Muscle of leg (tissue), 3 donors: ENCODE measurements at regions not wholly inside any gene's neighbourhood (a gene's known extent, or its start where the extent isn't known, plus 50 kb on each side); places are given as distances from the start of the nearest gene placed in this dataset.

Source experiments
- DNase-seq: peaks from one replicate; pipeline ENCODE4 v3.0.0; 2013
- H3K27ac ChIP-seq: one replicate; pipeline ENCODE4 v1.5.1; 2013; ENCODE audit warnings: mild to moderate bottlenecking, low read length, control low read depth
- H3K27me3 ChIP-seq: one replicate; pipeline ENCODE4 v1.6.1; 2013; ENCODE audit warnings: low read length; ENCODE audit not compliant: control insufficient read depth, insufficient read depth
- H3K36me3 ChIP-seq: one replicate; pipeline ENCODE4 v1.6.1; 2013; ENCODE audit warnings: low read length; ENCODE audit not compliant: control insufficient read depth, insufficient read depth
- H3K4me1 ChIP-seq: one replicate; pipeline ENCODE4 v1.6.1; 2013; ENCODE audit warnings: low read length; ENCODE audit not compliant: control insufficient read depth, insufficient read depth
- H3K4me3 ChIP-seq: one replicate; pipeline ENCODE4 v1.5.1; 2013; ENCODE audit warnings: low read length, control low read depth
- H3K9me3 ChIP-seq: replicated peaks from 2 replicates; pipeline ENCODE4 v1.6.1; 2013; ENCODE audit warnings: low read depth, low read length; ENCODE audit not compliant: control insufficient read depth
- WGBS: methylation state at CpG from one replicate; pipeline ENCODE4 v1.1.5; 2013; ENCODE audit warnings: missing lambda C conversion rate; ENCODE audit not compliant: insufficient coverage; 5-methylcytosine and 5-hydroxymethylcytosine counted together

DNA sequence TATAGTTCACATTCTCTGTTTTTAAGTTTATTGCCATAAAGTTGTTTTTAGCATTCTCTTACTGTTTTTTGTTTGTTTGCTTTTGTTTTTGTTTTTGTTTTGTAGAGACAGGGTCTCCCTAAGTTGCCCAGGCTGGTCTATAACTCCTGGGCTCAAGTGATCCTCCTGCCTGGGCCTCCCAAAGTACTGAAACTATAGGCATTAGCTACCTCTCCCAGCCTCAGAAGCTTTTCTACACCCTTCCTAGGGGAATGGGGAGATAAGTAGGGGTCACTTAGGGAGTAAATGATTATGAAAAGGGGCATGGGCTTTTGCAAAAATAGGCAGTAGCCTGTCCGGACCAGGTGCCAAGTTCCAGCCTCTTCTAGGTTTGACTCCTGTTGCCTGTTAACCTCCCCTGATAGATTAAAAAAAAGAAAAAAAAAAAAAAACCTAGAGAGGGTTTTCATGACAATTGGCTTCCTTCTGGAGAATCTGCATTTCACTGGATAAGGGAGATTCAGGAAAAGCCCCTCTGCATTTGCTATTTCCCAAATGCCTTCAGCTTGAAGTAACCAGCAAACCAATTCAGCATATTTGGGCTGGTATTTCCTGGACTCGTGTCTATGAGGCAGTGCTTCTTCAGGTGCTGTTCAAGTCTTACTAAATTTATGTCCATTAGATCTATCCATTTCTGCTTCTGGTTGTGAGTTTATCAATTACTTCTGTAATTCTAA, 216.8 kb downstream of the TM9SF2 start:
- H3K9me3 ChIP-seq = no peaks in the 10 kb centered on the region
- no CpG with 5 or more reads among the region's 2 CpGs for WGBS

DNA sequence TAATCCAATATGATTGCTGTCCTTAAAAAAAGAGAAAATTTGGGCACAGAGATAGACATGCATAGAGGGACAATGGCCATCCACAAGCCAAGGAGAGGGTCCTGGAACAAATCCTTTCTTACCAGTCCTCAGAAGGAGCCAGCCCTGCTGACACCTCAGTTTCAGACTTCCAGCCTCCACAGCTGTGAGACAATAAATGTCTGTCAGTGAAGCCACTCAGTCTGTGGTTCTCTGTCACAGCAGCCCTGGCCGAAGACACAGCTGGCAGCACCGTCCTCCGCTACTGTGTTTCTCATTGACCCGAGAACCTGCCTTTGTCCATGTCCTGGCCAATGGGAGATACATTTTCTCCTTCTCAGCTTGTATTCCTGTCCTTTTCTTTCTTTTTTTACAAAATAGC, 207.9 kb downstream of the TM9SF2 start:
- no peak for DNase-seq
- Histone ChIP-seq H3K36me3 (no peaks in the 10 kb centered on the region), H3K9me3 (no peaks in the 10 kb centered on the region), H3K4me3 (no peak overlapping the region), H3K4me1 (no peaks in the 10 kb centered on the region), H3K27ac (no peak overlapping the region), H3K27me3 (no peaks in the 10 kb centered on the region)
- WGBS = 43% methylated on average over 3 of the region's 4 CpGs

More for the DNA sequence above, 216.8 kb downstream of the TM9SF2 start:
- Histone ChIP-seq H3K4me1 (no peaks in the 10 kb centered on the region), H3K4me3 (no peak overlapping the region), H3K36me3 (no peaks in the 10 kb centered on the region), H3K27ac (no peak overlapping the region), H3K27me3 (no peaks in the 10 kb centered on the region)
- no peak for DNase-seq

DNA sequence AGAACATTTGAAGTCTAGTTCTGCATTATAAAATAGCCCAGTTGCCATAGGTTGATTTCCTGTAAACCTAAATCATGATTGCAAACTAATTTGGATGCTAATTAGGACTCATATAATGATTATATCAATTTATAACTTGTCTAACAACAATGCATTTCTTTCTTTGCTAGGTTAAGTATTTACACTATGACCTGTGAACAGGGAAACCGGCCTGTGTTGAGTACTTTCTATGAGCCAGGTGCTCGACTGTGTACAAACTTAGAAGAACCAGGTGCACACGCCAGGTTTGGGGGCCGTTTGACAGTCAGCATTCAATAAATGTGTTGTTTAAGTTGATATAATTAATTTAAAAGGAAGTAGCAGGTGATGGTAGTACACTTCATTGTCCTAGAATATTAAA, 203.1 kb downstream of the TM9SF2 start:
- DNase-seq = no peak
- peaks cover 2% of the 10 kb centered on the region for H3K27me3 ChIP-seq
- H3K4me1 ChIP-seq = no peaks in the 10 kb centered on the region
- no peaks in the 10 kb centered on the region for H3K36me3 ChIP-seq
- H3K9me3 ChIP-seq = no peaks in the 10 kb centered on the region
- no peak overlapping the region for H3K4me3 ChIP-seq
- no peak overlapping the region for H3K27ac ChIP-seq
- 63% methylated on average over 3 of the region's 4 CpGs for WGBS

DNA sequence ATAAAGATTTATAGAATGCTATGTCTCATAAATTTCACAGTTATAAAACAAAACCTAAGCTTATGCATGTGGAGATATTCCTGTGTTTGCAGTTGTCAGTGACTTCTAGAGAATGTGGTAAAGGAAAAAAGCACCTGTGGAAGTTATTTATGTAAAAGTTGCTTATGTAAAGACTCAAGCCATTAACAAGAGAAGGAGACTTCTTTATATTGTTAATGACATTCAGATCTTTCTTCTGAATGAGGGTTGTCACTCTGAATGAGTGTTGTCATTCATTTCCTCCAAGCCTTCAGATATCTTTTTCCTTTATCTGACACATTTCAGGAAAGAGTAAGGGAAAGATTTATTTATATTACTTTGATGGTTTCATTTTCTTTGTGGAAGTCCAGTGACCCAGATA, 202.6 kb downstream of the TM9SF2 start:
- Histone ChIP-seq H3K27ac (no peak overlapping the region), H3K9me3 (no peaks in the 10 kb centered on the region), H3K27me3 (peaks cover 2% of the 10 kb centered on the region), H3K36me3 (no peaks in the 10 kb centered on the region), H3K4me1 (no peaks in the 10 kb centered on the region), H3K4me3 (no peak overlapping the region)
- DNase-seq = no peak

DNA sequence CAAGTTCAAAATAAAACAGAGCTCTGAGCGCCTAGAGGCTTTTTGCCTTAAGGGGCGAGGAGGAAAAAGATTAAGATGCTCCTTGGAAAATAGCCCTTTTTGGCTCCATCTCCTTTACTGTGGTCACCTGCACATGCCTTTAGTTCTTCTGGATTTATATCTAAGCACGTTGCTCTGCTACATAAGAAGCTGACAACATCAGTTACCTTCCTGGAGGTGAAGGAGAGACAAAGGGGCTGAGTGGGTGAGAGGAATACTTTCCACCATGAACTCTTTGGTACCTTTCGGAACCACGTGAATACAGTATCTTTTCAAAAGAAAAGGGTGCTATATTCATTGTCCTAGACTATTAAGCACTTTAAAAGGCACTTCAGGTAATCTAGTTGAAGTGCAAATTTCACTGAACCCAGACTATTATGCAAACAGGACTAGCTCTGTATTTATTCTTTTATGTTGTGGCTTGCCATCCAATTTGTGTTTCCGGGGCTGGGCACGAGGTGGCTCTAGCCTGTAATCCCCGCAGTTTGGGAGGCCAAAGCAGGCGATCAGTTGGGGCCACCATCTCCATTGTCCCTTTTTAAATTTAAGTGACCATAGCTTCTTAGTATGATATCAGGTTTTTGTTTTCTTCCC, 201.5 kb downstream of the TM9SF2 start:
- Histone ChIP-seq H3K27ac (no peak overlapping the region), H3K9me3 (no peaks in the 10 kb centered on the region), H3K4me1 (no peaks in the 10 kb centered on the region), H3K27me3 (peaks cover 2% of the 10 kb centered on the region), H3K4me3 (no peak overlapping the region), H3K36me3 (no peaks in the 10 kb centered on the region)
- WGBS = 92% methylated on average over 2 of the region's 9 CpGs
- DNase-seq = no peak

DNA sequence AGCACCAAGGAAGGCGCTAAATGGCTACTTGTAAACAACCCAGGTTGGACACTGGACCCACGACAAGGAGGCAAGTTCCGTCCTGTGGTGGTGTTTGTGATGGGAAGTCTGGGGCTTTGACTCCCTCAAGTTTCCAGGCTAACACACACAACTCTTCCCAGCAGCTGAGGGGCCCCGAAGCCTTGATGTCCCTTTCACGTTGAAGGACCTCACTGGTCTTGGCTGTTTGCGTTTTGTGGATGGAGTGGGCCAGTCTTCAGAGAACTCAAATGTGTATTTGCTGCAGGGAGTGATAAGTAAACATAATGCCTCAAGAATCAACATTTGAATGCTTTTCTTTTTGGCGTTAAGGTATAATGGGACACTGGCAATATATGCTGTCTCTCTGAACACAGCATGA, 199.2 kb downstream of the TM9SF2 start:
- Histone ChIP-seq H3K4me1 (no peaks in the 10 kb centered on the region), H3K27ac (no peak overlapping the region), H3K36me3 (no peaks in the 10 kb centered on the region), H3K27me3 (peaks cover 2% of the 10 kb centered on the region), H3K9me3 (no peaks in the 10 kb centered on the region), H3K4me3 (no peak overlapping the region)
- DNase-seq = no peak
- WGBS = no CpG with 5 or more reads among the region's 7 CpGs

DNA sequence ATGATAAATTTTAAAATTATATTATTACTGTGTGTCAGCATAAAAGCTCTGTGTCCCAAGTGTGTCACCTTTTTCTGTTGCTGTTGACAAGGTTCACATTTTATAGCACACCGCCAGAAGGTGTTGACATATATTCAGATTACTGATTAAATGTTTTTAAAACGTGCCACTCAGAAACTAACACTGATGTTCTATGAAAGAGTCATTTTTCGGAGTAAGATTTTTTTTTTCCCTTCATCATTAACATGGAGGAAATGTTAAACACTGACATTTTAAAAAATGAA, 197.5 kb downstream of the TM9SF2 start:
- peaks cover 15% of the 10 kb centered on the region for H3K27me3 ChIP-seq
- no peak overlapping the region for H3K27ac ChIP-seq
- WGBS = no CpG with 5 or more reads among the region's 3 CpGs
- no peaks in the 10 kb centered on the region for H3K4me1 ChIP-seq
- no peaks in the 10 kb centered on the region for H3K36me3 ChIP-seq
- DNase-seq = no peak
- H3K9me3 ChIP-seq = no peaks in the 10 kb centered on the region
- no peak overlapping the region for H3K4me3 ChIP-seq

DNA sequence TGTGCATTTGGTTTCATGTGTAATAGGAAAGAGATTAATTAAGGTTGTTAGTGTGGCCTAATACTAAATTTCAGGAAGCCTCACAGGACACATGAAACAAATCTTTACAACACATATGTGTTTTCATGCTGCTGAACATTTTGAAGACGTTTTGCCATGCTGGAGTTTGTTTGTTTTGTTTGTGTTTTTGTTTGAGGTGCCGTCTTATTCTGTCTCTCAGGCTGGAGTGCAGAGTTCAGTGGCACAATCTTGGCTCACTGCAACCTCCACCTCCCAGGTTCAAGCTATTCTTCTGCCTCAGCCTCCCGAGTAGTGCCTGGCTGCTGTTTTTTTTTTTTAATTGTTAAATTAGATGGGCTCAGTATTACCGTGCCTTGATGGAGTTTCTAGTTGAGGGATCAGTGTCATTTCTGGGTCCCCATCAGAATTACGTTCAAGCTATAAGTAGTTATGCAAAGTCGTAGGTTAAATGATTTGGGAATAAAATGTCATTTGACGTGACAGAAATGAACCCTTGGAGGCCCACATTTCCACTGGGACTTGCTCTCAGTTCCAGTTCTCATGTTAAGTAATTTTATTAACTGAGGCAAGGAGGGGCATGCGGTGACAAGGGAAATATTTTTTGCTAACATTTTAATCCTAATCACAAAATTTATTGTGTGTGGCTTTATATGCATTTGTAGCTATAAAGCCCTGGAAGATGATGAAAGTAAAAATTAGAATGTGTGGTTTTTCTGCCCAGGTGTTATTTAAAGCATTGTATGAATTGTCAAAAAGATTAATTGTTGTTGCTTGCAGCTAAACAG, 196.9 kb downstream of the TM9SF2 start:
- Histone ChIP-seq H3K4me1 (no peaks in the 10 kb centered on the region), H3K4me3 (no peak overlapping the region), H3K27me3 (peaks cover 20% of the 10 kb centered on the region), H3K27ac (no peak overlapping the region), H3K9me3 (no peaks in the 10 kb centered on the region), H3K36me3 (no peaks in the 10 kb centered on the region)
- no peak for DNase-seq
- WGBS = no CpG with 5 or more reads among the region's 8 CpGs

DNA sequence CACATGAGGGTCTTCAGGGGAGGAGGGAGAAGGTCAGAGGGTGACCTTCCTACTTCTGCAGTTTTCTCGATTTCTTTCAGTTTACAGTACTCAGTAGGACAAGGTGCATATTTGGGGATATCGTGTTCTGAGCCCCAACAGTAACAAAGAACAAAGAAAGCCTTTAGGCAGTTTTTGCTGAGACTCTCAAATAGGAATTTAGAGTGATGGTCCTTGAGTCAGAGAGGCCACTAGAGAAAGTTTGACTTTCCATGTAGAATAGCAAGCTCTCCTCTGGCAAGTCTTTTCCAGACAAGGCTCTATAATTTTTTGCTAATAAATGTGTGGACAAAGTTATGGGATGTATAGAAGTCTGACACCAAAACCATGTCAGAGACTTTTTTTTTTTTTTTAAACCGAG, 194.6 kb downstream of the TM9SF2 start:
- H3K27ac ChIP-seq = no peak overlapping the region
- no peaks in the 10 kb centered on the region for H3K9me3 ChIP-seq
- peaks cover 28% of the 10 kb centered on the region for H3K27me3 ChIP-seq
- no CpG with 5 or more reads among the region's 3 CpGs for WGBS
- no peak for DNase-seq
- no peaks in the 10 kb centered on the region for H3K4me1 ChIP-seq
- H3K4me3 ChIP-seq = no peak overlapping the region
- H3K36me3 ChIP-seq = no peaks in the 10 kb centered on the region

DNA sequence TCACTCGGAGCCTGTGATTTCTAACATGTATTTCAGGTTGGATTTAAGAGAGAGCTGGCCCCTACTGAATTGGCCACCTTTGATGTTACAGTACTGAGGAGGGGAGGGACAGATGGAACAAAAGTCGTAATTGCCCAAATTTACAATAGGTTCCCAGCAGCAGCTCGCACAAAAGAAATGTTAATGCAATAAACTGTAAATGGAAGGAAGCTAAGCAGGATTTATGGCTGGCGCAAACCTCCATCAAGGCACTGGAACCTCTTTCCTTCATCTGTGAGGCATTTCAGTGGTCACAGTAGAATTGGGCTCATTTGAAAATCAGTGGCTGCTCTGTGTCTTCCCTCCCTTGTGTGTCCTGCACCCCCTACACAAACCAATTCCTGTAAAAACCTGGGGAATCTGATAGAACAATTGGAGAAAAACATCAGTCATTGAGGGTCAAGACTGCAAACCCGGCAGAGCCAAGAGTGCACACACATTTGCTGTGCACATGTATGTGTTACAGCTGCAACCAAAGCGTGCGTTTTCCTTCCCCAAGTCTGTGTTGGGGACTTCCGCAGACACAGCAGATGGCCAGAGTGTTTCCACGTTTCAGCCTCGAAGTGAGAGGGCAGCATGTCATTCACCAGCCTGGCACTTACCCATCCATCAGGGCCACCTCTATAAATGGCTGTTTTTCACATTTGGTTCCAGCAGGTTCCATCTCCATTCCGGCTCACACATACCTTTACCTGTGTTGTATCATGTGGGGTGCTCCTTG, 192.8 kb downstream of the TM9SF2 start:
- no peaks in the 10 kb centered on the region for H3K36me3 ChIP-seq
- H3K27ac ChIP-seq = no peak overlapping the region
- H3K27me3 ChIP-seq = peaks cover 36% of the 10 kb centered on the region
- H3K9me3 ChIP-seq = no peaks in the 10 kb centered on the region
- H3K4me1 ChIP-seq = no peaks in the 10 kb centered on the region
- H3K4me3 ChIP-seq = no peak overlapping the region
- no peak for DNase-seq
- WGBS = 26% methylated on average over 5 of the region's 11 CpGs
